ENCODE measurements at regions not wholly inside any gene's neighbourhood (a gene's known extent, or its start where the extent isn't known, plus 50 kb on each side); places are given as distances from the start of the nearest gene placed in this dataset.
"Not testable (repeated sequence)": the region's sequence is repeated elsewhere in the genome, so short reads cannot be mapped to it uniquely, and the experiment has no call there.

DNA sequence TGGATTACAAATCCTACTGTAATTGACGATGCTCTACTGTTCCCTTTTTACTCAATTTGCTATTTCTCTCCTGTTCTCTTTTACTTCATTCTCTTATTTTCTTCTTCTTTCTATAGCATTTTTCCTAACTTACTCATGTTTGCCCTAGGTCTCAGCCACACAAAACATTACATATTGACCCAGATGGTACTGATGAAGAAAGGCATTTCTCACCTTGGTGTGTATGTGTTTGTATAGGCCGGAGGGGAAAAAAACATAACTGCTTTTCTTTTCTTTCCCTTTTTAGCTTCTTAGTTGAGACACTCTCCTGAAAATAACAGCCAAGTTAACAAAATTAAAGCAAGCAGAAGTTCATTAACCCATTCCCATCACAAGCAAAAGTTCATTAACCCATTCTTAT lies 1019.8 kb upstream of the CDH18 start:
- no peak for DNase-seq

DNA sequence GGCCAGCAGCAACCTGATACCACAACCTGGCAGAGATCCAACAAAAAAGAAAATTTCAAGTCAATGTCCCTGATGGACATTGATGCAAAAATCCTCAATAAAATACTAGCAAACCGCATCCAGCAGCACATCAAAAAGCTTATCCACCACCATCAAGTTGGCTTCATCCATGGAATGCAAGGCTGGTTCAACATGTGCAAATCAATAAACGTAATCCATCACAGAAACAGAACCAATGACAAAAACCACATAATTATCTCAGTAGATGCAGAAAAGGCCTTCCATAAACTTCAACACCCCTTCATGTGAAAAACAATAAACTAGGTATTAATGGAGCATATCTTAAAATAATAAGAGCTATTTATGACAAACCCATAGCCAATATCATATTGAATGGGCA lies 1000.9 kb upstream of the CDH18 start:
- not testable (repeated sequence) for DNase-seq

DNA sequence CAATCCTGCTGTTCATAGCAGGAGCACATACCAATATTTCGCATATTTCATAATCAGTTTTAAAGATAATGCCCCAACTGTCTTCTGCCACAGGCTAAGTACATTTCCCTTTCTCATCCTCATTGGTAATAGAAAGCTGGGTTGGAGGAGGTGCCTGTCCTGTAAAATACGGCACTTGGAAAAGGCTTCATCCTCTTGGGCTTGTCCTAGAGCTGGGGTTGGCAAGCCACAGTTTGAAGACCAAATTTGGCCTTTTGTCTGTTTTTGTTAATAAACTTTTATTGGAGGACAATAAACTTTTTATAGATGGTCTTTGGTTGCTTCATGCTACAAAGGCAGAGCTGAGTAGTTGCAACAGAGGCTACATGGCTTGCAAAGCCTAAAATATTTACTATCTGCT lies 997.8 kb upstream of the CDH18 start:
- DNase-seq: no peak

DNA sequence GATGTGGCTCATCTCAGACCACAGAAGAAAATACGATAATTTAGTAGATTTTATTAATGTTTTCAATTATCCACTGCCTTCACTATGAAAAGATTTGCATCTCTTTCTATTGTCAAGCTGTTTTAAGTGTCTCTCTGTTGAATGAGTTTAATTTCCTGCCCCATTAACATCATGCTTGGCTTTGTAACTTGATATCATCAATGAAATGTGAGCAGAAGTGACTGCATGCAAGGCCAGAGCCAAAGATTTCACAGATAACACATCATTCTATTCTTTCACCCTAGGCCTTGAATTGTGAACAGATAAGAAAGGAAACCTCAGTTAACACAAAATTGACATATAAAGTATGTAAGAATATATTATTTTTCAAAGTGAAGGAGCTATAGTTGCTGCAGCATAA lies 986.4 kb upstream of the CDH18 start:
- peak; percentile 23 for DNase-seq

DNA sequence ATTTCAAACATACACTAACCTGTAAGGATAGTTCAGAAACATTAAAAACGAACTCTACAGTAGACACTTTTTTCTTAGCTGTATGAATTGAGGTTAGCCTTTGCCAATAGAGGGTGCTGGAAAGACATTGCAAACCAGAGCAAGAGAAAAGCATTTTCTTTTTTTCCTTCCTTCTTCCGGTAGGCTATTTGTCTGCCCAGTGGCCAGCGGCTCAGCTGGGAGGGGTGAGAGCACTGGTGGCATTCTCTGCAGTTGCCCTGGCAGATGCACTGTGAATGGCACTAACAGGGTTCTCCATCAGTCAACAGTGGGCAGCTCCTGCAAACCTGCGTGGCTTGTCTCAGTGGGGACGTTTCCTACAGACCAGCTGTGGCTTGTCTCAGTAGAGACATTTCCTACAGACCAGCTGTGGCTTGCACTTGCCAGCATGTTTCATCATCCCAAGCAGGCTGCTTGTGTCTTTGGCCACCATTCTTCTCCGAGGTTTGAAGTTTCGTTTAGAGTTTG lies 984.5 kb upstream of the CDH18 start:
- peak; percentile 95 for DNase-seq

DNA sequence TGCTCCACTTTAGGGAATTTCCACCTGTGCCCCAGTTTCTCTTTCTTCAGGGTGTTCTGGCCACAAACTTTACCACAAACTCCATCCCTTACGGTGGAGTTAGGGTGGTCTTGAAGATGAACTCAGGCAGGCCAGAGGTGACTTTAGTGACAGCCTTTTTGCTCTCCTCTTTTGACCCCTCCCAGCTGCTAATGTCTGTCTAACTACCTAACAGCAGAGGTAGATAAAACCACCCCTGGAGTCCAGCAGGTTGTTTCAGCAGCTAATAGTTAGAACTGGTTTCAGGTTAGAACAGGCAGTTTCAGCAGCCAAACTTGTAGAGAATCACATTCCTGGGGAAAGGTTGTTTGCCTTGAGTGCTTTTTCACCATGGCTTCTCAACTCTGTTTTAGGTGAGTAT lies 971.3 kb upstream of the CDH18 start:
- DNase-seq: no peak

DNA sequence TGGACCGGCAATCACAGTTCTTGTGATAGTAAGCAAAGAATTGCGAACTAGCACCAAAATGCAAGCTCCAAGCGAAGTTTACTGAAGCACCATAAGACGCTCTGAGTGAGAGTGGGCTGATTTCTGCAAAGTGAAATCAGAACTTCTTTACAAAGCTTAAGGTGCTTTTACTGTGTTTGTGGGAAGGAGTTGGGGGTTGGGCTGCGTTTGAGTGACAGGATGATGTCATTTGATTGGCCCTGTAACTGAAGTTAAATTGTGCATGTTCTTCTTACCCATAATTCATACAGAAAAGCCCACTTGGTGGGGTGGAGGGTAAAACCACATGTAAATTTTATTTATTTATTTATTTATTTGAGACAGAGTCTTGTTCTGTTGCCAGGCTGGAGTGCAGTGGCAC lies 970.6 kb upstream of the CDH18 start:
- DNase-seq: no peak

DNA sequence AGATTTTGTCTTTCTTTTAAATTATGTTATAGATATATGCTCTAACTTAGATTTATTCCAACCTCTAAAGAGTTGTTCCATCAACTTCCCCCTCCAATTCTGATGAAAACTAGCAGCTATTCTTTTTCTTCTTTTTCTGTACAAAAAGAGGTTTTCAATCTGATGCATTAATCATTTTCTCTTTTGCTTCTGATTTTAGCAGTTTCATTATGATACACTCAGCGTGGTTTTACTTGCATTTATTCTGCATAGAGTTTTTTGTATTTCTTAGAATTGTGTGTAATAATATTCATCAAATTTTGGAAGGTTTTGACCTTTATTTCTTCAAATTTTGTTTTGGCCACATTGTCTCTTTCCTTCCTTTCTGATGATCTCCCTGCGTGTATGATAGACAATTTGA lies 968.1 kb upstream of the CDH18 start:
- no peak for DNase-seq

DNA sequence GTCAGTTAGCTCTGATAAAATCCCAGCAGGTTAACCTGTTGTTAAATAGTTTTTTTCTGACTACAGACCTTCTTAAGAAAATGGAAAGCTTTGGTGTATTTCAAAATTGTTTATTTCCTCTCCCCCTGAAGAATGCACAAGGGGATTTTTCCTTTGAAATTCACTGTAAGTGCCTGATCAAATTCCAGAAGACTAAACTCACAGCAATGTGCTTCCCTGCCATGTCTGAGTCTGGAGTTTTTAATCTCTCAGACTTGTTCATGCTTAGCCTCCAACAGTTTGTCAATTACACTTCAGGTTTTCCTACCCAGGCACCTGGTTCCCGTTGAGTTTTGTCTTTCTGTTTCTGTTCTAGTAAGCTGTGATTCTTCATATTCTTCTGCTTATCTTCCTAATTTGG lies 961.6 kb upstream of the CDH18 start:
- DNase-seq: no peak

DNA sequence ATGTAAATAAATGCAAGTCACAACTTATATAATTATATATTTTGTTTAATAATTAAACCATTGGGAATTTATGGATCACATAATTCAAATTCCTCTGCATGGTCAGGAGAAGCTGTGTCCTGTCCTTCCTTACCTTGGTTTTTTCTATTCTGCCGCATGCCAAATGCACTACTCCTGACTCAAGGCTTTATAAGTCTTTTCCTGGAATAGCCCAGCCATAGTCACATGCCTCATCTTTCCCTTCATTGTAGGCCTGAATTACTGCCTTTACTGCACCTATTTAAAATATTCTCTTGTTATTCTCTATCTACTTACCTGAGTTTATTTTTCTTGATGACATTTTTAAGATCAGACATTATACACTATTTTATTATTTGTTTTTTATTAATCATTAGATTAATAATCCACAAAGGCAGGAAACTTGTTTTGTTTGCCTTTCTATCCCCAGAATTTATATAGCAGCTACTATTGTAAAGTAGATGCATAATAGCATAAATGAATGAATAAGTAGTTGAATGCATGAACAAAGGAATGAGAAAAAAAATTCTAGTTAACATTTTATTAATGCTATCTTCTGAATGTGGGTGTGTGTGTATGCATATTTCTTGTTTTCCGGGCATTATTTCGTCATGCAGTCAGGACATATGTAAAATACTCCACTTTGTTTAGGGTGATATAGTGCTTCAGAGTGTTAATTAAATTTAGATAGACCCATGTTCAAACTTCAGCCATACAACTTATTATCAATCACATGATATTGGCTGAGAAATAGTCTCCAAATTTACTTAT lies 955.4 kb upstream of the CDH18 start:
- not testable (repeated sequence) for DNase-seq

DNA sequence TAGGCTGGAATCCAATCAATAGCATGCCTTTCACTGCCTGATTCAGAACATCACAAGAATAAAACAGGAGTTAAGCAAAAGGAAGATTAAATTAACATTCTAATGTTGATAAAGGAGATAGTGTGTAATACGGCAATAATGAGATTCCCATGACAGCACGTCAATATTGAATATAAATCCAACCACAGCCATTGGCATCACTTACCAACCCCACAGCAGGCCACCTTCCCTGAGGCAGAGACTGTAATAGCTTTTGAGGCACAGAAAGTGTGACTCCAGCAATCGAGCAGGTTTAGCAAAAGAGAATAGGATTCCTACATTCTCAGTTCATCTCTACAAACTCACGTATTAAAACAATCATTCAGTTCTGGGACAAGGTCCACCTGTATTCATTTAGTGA lies 954.6 kb upstream of the CDH18 start:
- not testable (repeated sequence) for DNase-seq

DNA sequence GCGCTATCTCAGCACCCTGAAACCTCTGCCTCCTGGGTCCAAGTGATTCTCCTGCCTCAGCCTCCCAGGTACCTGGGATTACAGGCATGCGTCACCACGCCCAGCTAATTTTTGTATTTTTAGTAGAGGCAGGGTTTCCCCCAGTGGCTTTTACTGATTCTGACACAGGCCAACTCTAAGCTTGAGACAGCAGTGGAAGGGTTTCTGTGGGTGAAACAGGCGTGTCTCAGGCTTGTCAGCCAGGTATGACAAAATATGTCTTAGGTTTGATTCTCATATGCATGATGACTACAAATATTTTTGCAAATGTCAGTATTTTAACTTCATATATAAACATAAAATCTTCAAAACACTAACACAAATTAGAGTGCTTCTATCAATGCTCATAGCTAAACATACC lies 952.8 kb upstream of the CDH18 start:
- not testable (repeated sequence) for DNase-seq

DNA sequence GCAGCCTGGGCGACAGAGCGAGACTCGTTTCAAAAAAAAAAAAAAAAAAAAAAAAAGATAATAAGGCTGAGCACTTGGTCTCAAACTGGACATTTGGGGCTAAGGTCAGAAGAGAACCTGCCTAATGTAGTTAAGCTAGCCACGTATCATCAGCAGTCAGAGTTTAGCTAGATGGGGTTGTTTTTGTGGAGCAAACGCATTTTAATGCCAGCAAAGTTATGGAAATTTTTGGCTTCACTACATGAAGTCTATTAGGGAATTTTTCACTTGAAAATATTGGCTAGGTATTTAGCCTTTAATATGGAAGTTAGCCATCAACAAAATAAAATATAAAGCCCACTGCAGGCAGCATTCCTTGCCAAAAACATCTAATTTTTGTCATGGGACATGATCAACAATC lies 902.9 kb upstream of the CDH18 start:
- DNase-seq: not testable (repeated sequence)

DNA sequence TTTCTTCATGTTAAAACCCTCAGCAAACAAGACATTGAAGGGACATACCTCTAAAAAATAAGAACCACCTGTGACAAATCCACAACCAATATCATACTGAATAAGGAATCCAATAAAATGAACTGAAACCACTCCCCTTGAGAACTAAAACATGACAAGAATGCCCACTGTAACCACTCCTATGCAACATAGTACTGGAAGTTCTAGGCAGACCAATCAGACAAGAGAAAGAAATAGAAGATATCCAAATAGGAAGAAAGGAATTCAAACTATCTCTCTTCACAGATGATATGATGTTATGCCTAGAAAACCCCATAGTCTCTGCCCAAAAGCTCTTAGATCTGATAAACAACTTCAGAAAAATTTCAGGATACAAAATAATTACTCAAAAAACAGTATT lies 887.7 kb upstream of the CDH18 start:
- DNase-seq: not testable (repeated sequence)

DNA sequence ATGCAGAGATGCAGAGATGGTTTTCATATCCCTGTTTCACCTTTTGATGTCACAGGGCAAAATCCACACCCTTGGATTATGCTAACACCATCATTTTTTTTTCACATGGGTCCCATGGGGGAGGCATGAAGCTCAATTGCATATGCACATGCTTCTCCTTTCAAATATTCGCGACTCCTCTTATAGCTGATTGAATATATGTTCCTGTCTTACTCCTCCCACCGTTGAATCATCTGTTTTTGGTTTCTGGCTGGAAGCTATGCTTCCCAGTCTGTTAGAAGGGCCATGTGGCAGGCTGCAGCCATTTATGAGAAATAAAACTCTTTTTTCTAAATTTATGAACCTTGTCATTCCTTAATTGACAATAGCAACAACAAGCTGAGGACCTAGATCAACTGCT lies 877.9 kb upstream of the CDH18 start:
- not testable (repeated sequence) for DNase-seq

DNA sequence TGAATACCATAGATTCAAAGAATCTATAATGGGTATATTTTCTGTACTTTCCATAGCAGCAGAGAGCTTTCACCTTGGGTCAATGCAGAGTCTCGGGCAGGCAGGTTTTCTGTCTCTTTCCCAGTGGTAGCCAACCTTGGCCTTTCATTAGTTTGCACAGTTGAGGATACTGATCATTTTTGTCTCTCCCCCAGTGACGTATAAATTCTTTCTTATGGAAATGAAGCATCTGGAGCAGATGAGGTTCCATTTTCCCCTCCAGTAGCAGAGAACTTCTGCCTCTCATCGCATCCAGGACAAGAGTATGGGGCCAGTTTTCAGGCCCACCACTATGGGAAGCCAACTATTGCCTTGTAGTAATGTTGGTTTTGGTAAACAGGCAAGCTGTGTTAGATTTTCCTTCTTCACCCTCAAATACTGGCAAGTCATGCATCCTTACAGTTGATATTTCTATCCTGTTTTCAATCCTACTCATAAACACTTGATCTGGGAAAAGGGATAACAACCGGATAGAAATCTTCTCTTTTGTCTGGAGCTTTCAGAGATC lies 845.2 kb upstream of the CDH18 start:
- DNase-seq: peak; percentile 28

DNA sequence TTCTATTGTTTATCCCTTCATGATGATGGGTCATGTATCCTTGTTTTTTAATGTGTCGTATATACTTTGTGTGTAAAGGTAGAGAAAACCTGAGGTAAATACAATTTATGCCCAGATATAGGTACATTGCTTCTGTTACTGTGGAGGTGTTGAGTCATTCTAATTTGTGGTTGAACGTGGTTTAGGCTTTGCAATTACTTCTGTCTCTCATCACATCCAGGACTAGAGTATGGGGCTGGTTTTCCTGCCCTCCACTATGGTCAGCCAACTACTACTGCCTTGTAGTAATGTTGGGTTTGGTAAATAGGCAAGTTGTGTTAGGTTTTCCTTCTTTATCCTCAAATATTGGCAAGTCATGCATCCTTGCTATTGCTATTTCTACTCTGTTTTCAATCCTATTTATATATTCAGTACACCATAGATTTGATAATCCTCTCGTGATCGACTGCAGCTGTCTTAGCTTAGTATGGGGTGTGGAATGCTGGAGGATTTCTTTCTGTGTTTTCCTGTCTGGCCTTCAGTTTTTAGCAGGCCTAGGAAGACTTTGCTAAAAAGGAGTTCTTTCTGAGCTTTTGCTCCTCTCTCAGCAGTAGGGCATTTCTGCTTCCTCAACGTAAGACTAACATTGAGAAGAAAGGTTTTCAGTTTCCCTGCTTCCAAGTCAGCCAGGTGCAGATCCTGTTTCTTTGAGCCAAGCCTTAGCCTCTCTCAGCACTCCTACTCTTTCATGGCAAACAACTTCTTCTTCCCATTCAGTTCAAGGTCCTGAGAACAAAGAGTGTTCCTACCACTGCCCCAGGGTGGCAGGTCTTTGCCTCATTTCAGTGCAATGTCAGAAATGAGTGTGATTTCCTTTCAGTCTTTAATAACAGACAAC lies 844.4 kb upstream of the CDH18 start:
- DNase-seq: no peak

DNA sequence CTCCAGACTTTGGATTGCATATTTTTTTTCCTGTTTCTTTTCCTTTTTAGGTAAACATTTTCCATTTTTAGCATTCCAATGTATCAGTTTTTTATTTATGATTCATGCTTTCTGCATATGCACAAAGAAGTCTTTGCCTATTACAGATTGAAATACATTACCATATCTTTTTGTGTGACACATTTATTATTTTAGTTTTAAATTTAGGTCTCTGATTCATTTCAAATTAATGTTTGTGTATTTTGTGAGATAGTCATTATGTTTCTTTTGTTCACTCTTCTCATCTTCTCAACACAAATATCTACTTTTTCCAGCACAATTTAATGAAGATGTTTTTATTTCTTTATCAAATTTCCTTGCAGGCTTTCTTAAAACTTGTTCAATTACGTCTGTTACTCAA lies 838.0 kb upstream of the CDH18 start:
- not testable (repeated sequence) for DNase-seq

DNA sequence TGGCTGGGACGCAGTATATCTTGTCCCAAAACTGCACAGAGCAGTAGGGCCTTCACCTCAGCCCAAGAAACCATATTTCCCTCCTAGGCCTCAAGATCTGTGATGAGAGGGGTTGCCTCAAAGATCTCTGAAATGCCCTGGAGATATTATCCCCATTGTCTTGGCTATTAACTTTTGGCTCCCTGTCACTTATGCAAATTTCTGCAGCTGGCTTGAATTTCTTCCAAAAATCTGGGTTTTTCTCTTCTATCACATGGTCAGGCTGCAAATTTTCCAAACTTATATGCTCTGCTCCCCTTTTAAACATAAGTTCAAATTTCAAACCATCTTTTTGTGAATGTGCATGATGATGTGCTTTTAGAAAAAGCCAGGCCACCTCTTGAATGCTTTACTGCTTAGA lies 809.2 kb upstream of the CDH18 start:
- DNase-seq: not testable (repeated sequence)

DNA sequence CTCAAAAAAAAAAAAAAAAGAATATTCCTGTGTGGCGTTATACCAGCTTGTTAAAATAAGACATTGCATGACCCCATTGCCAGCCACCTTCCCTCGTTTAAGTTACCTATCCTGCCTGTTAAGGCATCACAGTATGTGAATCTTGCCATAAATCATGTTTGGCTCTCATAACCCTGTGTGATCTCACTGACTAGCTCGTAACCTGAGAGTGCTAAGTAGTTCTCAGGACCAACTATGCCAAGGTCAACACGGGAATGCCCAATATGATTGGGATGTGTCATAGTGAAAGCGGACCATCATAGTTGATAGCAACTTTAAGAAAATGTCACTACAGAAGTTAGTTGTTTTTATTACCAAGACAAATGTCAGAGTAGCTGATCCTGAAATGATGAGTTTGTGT lies 796.8 kb upstream of the CDH18 start:
- not testable (repeated sequence) for DNase-seq

DNA sequence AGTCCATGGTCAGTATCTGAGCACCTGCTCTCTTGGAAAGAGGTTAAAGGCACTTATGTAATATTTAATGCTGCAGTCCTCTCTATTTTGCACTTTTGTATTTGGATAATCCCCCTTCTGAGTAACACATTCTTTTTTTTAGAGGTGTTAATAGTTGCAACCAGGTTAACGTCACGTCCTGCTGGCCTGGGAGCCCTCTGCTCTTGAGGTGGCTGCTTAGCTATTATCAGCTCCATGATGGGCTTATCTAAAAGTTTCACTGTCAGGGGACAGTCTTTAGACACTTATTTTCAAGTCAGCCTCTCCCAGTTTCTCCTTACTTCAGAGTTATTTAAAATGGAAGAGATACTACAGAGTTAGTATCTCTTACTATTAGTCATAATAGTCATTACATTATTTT lies 795.5 kb upstream of the CDH18 start:
- DNase-seq: not testable (repeated sequence)

DNA sequence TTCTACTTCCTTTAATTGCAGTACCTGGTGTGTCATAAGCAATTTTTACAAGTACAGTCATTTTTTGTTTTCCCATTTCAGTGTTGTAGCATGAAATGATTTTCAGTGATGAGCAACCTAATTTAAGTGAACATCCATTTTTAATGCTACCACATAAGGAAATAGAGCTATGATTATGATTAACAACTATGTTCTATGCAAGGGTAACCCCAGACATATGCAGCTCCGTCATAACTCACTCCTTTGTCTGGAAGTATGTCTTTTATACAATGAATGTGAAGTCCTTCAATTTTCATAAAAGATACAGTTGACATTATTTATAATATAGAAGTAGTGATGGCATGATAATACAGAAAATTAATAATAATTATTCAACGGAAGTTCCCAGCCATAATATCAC lies 783.3 kb upstream of the CDH18 start:
- not testable (repeated sequence) for DNase-seq

DNA sequence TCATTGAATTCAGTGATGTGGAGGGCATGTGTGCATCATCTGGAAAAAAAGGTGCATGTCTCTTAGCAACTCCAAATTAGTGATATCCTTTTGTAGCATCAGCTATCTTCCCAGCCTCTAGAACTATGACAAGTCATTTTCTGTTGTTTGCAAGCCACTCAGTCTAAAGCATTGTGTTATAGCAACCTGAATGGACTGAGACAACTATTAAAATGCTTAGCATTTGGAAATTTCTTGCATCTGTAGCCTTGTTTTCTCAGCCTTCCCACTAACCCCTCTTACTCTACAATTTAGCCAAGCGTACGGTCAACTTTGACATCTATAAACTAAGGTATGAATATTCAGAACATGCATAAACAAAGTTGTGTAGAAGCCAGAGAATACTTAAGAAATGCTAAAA lies 777.1 kb upstream of the CDH18 start:
- DNase-seq: not testable (repeated sequence)

DNA sequence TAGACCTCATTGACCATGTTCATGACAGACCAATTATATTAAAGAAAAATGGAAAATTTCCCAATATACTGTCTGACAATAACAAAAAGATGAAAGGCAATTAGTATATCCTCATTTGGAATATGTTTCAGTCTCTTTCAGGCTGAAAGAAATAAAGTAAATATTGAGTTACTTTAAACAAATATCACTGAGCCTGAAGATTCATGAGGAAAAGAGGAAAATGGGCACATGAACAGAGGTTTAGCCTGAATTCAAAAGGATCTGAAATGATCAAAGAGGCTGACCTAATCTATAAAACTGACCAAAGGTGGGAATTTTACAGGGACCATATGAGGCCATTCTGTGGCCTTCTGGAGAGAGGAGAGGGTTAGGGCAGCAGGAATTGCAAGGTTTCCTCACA lies 771.5 kb upstream of the CDH18 start:
- DNase-seq: not testable (repeated sequence)
